Hematopoietic multipotent progenitor cell treated with erythropoietin and hydrocortisone succinate and interleukin-3 and kit ligand, for 4 days (in vitro differentiated cells): ENCODE measurements at regions not wholly inside any gene's neighbourhood (a gene's known extent, or its start where the extent isn't known, plus 50 kb on each side); places are given as distances from the start of the nearest gene placed in this dataset.

Source experiments
- DNase-seq: peaks from one replicate; pipeline ENCODE4 v3.0.0-alpha.2; 2015

DNA sequence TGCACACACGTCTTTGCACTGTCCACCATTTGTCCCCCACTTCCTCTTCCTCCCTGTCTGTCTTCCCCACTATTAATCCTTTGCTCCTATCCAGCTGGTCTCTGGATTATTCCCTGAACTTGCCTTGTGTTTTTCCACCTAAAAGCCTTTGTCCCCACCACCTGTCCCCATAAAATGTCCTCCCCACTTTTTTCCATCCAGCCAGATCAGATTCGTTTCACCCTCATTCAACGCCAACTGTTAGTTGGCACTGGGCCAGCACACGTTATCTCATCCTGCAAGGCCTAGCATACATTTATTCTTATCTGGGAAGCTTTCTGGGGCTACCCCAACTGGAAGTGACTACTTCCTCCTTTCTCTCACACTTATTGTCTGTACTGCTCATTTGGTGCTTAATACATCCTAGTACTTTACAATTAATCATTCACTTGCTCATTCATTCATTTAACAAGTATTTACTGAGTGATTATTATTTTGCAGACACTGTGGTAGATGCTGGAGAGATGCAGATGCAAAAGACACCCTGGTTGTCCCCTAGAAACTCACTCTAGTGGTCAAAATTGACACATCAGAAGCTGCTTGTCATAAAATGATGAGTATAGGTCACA is 96.2 kb downstream of the RASSF10 start:
- peak; percentile 95 for DNase-seq

DNA sequence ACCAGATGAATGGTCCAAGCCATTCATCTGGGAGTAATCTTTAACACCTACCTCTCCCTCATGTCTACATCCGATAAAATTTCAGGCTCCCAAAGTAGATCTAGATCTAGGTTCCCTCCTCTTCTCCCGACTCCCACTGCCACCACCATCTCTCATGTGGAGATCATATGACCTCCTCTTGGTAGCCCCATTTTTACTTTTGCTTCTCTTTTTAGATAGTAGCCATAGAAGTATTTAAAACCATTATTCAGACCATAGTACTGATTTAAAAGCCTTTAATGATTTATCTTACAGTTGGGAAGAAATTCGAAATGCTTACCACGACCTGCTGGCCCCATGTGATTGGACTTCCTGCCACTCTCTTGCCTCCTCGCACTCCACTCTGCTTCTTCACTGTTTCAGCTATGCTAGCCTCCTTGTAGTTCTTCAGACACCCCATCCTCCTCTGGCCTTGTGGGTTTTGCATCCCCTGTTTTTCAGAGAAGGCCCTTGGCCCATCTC is 98.5 kb downstream of the RASSF10 start:
- DNase-seq = no peak

DNA sequence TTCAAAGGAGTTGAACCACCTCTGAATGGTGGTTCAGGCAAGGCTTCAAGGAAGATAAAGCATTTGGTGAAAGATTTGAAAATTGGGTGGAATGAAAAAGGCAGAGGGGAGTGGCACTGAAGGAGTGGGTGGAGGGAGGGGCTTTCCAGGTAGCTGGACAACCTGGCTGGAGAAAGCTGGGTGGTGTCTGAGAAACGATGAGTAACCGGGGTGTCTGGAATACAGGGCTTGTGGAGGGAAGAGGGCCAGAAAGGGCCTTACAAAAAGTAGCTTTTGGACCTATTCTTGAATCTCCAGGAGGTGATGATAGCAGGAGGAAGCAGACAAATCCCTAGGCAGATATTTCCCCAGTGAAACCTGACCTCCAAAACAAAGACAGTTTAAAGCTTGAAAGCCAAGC is 99.3 kb downstream of the RASSF10 start:
- no peak for DNase-seq

DNA sequence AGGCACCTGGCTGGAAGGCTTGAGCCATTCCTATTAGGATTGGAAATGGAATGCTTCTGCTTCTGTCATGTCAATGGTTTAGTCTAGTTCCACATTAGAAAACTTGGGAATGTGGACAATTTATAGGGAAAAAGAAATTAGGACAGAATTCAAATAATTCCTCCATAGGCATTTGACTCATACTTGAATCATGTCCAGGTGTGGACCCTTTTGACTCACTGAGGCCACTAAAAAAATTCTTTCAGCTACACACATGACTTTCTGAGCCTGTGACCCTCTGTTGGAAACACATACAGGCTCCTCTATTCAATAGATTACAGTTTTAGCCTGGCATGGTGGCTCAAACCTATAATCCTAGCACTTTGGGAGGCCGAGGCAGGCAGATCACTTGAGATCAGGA is 100.5 kb downstream of the RASSF10 start:
- DNase-seq = no peak

DNA sequence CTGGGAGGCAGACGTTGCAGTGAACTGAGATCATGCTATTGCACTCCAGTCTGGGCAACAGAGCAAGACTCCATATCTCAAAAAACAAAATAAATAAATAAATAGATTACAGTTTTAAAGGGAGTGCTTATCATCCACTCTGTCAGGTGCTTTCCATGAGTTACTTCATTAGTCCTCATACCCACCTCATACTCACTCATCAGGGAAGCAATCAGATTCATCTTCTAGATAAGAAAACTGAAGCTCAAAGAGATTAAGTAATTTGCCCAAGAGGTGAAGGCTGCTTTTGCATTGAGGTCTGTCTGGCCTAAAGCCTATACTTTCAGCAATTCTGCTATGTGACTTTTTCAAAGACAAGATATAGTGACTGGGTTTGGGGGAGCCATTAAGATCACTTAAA is 101.0 kb downstream of the RASSF10 start:
- DNase-seq = no peak

DNA sequence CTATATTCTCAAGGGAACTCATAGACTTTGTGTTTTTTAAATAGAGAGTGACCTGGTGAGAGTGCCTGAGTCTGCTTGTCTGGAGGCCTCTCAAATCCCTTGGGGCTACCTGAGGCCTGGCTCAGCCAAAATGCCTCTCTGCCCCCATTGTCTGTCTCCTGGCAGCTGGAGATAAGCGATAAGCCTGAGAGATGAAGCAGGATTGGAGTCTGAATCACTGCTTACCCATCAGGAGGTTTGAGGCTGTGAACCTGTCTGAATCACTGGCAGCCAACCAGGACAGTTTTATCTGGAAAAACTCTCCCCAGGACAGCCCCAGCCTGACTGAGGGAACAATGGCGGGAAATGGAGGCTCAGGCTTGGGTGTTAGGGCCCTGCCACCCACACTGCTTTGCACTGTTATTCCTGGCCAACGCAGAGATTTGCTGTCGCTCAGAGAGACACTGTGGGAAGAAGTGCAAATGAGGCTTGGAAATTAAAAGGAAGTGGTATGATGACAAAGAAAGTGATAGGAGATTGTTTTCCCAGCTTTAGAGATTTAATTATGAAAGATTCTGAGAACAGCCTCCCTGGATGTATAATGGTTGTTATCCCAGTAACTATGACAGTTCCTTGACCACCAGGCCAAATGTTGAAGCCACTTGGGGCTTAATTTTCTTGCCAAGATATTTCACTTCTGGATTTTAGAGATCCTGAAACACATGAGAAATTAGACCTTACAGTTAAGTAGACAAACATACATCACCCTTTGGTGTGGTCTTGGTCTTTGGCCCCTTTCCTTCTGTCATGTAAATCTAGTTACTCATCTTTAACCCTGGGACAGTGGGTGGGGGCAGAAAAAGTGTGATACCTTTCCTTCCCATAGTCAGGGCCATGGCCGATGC is 102.1 kb downstream of the RASSF10 start:
- DNase-seq = no peak

DNA sequence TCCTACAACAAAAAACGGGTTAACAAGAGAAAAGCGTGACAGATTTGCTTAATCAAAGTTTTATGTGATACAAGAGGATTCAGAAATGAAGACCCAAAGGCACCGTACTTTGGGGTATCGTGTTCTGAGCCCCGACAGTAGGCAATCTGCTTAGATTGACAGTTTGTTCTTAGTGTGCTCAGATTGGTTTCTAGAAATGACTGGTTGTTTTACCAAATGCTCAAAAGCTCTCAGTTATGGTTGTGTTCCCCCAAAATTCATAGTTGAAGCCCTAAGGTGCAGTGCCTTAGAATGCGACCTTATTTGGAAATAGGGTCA is 102.7 kb downstream of the RASSF10 start:
- DNase-seq = no peak

DNA sequence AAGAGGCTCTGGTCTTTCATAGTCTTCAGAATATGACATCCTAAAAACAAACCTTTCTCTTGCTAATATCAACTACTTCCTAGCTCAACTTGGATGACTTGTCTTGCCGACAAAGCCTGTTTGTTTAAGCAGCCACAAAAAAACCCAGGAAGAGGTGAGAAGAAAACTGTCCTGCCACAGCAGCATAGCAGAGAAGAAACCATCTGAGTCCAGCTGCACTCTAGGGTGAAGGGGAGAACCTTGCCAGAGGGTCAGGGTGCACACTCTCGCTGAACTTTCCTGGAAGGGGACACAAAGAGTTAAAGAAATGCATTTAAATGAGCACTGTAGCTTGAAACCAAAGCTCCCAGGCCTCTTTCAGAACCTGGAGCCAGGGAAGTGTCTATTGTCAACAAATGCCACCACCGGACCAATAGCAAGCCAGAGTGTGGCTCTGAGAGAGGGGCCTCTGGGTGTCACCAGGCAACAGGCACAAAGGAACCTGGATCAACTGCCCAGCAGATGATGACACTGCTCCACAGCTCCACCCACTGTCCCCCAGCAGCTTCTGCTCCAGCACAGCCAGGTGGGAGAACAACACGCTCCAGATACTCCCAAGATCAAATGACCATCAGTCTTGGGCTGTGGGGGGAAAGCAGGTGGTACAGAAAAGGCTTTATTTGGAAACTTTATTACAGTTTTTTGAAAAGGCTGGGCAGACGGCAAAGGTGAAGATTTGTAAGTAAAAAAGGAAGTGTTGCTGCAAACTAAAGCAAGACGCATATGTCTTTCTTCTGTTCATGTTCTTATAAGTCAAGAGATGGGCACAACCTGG is 105.7 kb downstream of the RASSF10 start:
- DNase-seq = peak; percentile 43

DNA sequence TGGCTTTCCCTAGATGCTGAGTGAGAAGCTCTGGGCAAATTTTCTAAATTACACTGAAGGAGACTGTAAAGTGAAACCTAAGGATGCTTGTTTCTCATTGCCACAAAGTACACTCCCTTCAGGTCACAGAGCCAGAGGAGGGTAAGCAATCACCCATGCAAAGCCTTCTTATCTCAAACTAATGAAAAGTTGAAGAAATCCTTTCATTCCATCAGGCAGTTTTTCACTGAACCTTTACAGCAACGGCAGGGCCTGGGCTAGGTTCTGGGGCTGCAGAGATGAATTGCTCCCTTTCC is 106.2 kb downstream of the RASSF10 start:
- DNase-seq = no peak

DNA sequence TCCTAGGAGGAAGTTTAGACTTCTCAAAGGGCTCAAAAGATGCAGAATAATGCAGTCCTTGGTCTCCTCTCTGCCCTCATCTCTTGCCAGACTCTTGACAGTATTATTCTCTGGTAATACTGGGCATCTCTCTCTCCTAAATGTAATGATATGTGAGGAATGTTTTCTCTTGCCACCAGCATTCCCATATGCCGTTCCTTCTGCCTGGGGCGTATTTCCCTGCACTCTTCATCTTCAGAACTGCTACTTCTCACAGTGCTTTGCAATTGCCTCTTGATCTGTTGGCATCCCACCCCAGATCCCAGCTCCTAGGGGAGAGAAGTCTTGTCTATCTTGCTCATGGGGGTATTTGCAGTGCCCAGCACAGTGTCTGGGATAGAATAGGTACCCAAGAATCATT is 107.4 kb downstream of the RASSF10 start:
- no peak for DNase-seq

DNA sequence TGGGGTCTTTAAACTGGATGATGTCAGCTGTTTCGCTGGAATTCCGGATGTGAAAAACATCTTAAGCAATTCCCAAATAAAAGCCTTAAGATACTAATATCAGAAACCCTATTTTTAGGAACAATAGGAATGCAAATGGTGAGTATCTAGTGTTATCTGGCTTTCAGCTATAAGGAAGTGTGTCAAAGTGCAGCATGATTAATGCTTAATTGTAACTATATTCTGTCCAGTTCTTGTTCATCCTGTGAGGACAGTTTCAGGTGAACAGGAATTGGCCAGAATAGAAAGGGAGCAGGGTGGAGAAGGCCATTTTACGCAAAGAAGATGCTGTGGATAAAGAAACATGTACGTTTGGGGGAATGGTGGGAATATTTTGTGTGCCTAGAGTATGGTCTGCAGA is 108.2 kb downstream of the RASSF10 start:
- DNase-seq = no peak

DNA sequence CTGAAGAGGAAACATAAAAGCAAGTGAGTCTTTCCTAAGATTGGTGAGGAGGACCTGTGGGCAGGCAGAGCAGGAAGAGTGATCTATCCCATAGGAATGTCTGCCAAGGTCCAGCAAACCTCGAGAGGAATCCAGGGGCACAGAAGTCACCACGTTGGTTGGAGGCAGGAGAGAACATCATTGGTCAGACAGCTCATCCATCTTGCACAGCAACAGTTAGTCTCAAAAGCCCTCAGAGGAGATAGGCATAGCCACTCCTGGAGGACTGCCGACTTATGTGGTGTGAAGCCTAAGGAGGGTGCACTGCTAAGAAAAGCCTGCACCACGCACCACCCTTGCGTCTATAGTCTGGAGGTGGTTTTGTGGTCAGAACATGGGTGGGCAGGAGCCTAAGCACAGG is 109.1 kb downstream of the RASSF10 start:
- DNase-seq = no peak

DNA sequence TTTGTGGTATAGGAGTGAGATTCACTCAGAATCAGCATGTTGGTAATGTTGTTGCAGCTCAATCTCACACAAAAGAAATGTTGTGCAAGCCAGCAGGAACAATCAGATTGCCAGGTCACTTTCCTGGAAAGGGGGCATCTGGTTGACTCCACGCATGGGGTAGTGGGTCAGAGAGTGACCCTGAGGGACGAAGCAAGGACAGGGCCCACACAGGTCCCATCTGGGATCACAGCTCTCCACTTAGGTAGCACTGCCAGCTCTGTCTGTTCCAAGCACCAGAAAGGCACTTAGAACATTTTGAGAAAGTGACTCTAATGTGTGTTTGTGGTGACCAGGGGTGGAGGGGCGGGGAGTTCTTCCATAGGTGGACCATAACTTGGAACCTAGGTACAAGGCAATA is 109.5 kb downstream of the RASSF10 start:
- DNase-seq = no peak

DNA sequence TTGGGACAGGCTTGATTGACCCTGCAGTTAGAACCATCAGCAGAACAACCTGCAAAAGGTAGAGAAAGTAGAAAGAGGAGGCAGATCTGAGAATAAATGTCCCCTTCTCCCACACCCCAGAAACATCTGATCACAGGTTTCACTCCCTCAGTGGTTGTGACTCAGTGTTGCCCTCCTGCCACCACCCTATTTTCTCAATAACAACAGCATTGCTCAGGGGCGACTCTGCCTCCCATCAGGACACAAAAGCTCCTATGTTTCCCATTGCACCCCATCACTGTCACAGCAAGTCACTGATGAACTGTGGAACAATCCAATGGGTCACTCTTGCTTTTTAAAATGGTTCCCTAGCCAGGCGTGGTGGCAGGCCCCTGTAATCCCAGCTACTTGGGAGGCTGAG is 110.2 kb downstream of the RASSF10 start:
- no peak for DNase-seq

DNA sequence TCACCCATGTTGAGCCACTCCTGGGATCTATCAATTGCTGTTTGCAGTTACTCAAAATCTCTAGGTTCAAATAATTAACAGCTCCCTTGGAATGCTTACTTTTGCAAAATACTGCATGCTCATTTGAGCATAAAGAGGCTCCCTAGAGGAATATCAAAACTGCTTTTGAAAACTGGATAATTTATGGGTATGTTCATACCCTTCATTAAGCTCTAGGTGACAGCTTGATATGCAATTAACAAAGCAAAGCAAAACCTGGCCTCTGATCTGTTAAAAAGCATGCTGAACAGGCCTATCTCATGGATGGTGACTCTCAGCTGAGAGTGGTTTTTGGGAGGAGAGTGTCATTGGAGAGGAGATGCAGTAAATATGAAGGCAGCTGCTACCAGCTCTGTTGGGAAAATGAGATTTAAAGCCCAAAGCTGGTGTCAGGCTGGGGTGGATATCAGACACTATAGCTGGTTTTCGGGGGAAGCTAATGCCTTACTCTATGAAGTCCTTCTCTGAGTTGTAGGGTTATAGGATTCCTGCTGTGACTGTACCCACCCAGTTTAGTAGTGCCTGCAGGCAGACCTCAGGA is 110.9 kb downstream of the RASSF10 start:
- no peak for DNase-seq

DNA sequence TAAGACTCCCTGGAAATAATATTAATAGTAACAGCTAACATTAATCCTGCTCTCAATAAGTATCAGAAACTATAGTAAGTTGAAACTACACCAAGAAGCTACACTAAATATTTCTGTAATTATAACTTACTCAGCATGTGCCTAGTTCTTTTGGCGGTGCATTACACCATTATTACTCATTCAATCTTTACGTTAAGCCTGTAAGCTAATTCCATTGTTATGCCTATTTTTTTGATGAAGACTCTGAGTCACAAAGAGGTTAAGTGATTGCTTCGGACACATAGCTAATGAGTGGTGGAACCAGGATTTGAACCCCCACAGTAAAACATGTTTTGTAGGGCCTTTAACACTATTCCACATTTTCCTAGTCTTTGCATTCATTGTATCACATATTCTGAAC is 111.6 kb downstream of the RASSF10 start:
- DNase-seq = no peak

DNA sequence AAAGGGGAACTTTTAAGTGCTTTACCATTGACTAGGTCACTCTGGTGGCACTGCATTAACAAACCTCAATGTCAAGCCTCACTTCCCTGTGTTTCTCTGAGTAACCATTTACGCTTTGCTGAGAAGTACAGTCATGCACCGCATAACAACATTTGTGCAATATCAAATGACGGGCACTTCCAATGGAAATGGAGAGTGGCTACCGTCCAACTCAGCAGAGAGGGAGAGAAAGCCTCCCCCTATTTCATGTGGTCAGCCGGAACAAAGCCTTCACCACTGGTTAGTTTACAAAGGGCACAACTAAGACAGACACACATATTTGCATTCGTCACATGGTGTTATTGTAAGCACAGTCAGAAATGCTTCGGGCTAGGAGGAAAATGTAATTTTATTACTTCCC is 117.3 kb downstream of the RASSF10 start:
- DNase-seq = no peak

DNA sequence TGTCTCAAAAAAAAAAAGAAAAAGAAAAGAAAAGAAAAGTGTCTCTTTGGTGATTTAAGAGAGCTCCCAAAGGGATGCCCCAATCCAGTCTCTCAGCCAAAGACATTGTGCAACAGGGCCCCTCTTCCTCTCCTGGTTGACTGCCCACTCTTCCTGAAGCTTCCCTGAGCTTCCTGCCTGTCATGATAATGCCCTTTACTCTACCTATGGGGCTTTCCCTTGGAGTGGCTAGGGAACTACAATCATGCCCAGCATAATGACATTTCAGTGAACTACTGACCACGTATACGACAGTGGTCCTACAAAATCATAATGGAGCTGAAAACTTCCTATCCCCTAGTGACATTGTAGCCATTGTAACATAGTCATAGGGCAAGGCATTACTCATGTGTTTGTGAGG is 118.0 kb downstream of the RASSF10 start:
- no peak for DNase-seq

DNA sequence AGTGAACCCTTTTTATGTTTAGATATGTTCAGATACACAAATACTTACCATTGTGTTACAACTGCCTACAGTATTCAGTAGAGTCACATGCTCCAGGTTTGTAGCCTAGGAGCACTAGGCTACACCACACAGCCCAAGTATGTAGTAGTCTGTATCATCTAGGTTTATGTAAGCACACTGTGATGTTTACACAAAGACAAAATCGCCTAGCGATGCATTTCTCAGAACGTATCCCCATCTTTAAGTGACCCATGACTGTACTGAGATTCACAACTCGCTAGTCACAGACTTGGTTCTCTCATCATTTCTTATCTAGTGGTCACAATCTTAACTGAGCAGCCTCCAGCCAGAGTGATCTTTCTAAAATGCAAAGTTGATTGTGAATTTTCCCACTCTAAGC is 119.2 kb downstream of the RASSF10 start:
- DNase-seq = no peak

DNA sequence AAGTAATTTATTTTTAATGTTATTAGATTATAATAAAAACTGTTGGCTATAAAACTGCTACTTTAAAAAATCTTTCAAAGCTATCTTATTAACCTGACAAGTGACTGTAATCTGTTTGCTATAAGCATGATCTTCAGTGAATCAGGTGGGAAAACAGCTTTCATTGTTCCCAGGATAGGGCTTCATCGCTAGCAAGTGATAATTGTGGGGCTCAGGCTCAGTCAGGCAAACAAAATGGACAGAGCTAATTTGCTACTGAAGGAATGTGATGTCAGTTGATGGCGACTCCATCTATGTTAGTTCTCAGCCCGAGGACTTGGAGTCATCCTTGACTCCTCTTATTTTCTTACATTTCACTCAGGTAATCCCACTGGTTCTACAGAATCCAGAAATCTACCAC is 125.0 kb downstream of the RASSF10 start:
- DNase-seq = no peak

DNA sequence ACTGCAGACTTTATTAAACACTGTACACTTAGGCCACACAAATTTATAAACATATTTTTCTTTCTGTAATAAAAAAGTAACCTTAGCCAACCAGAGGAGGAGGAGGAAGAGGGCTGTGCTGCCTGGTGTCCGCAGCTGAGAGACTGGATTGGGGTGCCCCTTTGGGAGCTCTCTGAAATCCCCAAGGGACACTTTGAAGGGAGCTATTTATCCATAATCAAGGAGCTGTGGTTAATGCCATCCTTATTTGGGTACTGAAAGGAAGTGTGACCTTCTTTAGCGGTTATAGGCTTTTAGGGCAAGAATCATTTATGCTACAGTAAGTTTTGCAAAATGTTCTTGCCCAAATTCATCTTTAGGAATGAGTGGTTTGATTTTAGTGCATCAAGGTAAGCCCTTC is 125.8 kb downstream of the RASSF10 start:
- no peak for DNase-seq

DNA sequence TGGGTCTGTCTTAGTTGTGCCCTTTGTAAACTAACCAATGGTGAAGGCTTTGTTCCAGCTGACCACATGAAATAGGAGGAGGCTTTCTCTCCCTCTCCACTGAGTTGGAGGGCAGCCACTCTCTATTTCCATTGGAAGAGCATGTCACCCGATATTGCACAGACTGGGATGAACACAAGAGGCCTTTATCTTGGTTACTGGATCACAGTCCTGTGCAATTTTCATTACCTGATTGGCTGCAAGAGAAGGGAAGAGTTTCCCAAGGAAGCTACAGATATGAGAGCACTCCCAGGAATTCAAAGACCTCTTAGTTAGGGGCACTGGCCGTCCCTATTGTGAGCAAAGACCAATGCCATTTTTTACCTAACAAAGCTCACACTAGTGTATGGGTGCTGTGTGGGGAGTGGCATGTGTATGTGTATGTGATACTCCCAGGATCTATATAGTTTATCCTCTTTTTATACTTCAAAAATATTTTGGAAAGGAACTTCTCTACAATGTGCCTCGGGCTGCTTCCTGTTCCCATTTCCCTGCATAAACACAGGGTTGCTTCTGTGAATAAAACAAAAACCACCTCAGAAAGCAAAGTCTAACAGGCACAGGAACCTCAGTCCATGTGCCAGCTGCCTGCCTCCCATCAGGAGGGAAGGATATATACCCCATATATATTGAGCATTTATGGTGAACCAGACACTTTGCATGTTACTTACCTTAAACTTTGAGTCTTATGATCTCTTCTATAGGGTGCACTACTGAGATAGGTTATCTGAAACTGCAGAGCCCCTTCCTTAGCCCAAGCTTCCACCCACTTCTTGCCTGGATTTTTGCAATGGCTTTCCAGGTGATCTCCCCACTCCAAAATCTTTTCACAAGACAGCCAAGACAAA is 126.5 kb downstream of the RASSF10 start:
- no peak for DNase-seq

DNA sequence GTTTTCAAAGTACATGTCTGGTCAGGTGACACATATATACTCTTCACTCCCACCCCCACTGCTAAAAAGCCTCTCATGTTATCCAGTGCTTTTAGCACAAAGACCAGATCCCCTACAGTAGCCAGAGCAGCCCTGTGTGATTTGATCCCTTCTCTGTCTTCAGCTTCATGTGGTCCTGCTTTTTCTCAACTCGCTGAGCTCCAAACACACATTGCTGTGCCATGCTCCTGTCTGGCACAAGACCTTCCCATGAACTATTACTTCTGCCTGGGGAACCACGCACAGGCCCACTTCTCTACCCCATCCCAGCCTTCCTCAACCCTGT is 127.1 kb downstream of the RASSF10 start:
- no peak for DNase-seq
